Effector memory CD4-positive, alpha-beta T cell (primary cell): ENCODE measurements at regions not wholly inside any gene's neighbourhood (a gene's known extent, or its start where the extent isn't known, plus 50 kb on each side); places are given as distances from the start of the nearest gene placed in this dataset.

Source experiments
- DNase-seq, 3 donors: peaks; one replicate each; pipeline ENCODE4 v3.0.0-alpha.2; 2020
- H3K27ac ChIP-seq: 2 replicates; pipeline ENCODE4 v1.7.0; 2013; ENCODE audit warnings: mild to moderate bottlenecking, low read length, moderate library complexity; ENCODE audit not compliant: insufficient read depth, poor library complexity, severe bottlenecking
- H3K27me3 ChIP-seq: replicated peaks from 2 replicates; pipeline ENCODE4 v1.7.0; 2013; ENCODE audit warnings: mild to moderate bottlenecking, low read length; ENCODE audit not compliant: insufficient read depth, control insufficient read depth, poor library complexity, severe bottlenecking
- H3K36me3 ChIP-seq: 2 replicates; pipeline ENCODE4 v1.7.0; 2013; ENCODE audit warnings: mild to moderate bottlenecking, low read length, moderate library complexity; ENCODE audit not compliant: control insufficient read depth, insufficient read depth
- H3K4me1 ChIP-seq: 2 replicates; pipeline ENCODE4 v1.7.0; 2013; ENCODE audit warnings: low read length, mild to moderate bottlenecking; ENCODE audit not compliant: control insufficient read depth, insufficient read depth, poor library complexity, severe bottlenecking
- H3K4me3 ChIP-seq: 2 replicates; pipeline ENCODE4 v1.7.0; 2013; ENCODE audit warnings: low read length, low read depth, mild to moderate bottlenecking; ENCODE audit not compliant: insufficient read depth, poor library complexity, severe bottlenecking
- H3K9me3 ChIP-seq: 2 replicates; pipeline ENCODE4 v1.7.0; 2013; ENCODE audit warnings: mild to moderate bottlenecking, low read length, moderate library complexity; ENCODE audit not compliant: control insufficient read depth

DNA sequence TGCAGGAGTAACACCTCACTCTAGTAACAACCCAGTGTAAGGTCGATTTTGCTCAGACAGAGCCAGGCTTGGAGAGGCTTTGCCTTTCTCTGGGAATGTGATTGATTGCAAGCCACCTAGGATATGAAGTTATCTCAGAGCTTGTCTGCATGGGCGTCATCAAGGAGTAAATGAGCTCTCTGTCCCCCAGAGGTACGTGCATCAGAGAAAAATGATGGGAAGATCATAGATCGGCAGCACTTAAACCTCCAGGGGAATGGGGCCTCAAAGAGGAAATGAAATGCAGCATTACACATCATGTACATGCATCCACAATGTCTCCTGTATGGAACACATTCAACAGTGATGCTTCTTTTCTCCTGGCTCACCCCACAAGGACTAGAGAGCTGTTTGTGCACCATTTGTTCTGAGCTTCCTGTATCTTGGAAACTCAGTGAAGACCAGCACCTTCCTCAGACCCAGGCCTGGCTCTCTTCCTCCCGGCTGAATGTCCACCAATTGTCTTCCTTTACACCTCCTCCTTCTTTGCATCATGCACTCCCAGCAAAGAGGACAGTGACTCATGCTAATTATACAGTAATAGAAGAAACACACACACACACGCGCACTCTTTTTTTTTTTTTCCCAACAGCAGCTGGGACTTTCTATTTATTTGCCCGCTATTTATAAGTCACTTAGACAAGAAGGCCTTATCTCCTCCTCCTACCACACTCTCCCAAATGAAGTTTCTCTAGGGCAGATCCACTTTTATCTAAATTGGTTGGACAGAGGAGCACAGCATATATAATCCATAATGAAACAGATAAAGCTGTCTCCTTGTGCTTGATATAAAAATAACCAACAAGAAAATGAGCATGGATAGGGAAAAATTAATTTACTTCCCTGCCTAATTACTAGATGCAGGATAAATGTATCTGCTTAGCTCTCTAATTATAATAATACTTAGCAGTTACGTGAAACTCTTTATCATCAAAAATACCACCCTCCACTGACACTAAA is 990.7 kb downstream of the CCSER2 start:
- no peaks in the 10 kb centered on the region for H3K27me3 ChIP-seq
- H3K4me3 ChIP-seq = no peak overlapping the region
- H3K4me1 ChIP-seq = no peaks in the 10 kb centered on the region
- no peak for DNase-seq
- H3K9me3 ChIP-seq = no peaks in the 10 kb centered on the region
- H3K27ac ChIP-seq = no peak overlapping the region
- H3K36me3 ChIP-seq = no peaks in the 10 kb centered on the region

DNA sequence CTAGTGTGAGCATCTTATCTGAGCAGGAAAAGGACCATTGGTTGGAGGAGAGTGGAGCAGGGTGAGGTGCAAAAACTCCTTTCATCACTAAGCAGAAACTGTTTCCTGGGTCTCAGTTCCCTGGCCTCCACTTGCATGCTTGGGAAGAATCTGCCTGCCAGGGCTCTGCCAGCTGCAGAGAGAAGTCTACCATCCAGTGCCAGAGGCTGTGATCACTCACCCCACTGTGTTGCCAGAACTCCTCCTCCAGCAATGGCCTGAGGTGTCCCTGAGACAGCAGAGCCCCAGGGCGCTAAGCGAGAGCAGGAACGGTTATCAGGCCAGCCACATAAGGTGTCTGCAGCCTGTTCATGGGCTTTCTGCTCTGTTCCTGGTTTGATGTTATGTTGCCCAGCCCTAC is 991.4 kb downstream of the CCSER2 start:
- Histone ChIP-seq H3K9me3 (no peaks in the 10 kb centered on the region), H3K27me3 (no peaks in the 10 kb centered on the region)

DNA sequence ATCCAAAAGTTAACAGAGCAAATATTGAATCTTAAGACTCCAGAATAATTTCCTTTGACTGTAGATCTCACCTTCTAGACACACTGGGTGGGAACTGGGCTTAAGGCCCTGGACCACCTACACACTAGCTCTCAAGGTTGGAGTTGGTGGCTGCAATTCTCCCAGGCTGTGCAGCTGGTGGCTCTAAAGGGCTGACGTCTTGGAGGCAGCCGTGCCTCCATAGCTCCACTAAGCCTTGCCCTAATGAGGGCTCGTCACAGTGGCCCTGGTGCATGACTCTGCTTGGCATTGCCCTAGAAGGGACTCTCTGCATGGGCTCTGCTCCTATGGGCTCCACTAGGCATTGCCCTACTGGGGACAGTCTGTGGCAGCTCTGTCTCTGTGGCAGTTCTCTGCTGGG is 1005.2 kb downstream of the CCSER2 start:
- Histone ChIP-seq H3K36me3 (no peaks in the 10 kb centered on the region), H3K4me1 (no peaks in the 10 kb centered on the region), H3K4me3 (no peak overlapping the region), H3K9me3 (no peaks in the 10 kb centered on the region), H3K27me3 (no peaks in the 10 kb centered on the region), H3K27ac (no peak overlapping the region)
- no peak for DNase-seq

More for the DNA sequence above, 991.4 kb downstream of the CCSER2 start:
- H3K4me3 ChIP-seq = no peak overlapping the region
- no peaks in the 10 kb centered on the region for H3K36me3 ChIP-seq
- H3K27ac ChIP-seq = no peak overlapping the region
- no peaks in the 10 kb centered on the region for H3K4me1 ChIP-seq
- DNase-seq = no peak

DNA sequence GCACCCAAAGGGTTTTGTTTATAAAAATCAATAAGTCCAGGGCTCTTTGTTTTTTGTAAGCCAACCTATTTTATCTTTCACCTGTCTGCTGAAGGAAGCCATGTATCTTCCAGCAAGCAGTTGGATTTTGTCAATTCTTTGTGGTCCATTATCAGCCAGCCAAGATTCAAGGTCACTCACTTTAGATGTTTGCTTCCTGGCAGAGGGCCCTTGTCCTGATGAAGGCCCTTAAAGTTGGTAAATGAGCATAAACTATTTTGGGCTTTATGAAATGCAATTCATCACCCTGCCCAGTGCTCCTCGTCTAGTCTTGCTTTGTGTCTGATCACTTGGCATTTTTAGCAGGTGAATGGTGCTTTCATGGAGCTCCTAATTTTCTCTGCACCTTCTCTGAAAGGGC is 1004.2 kb downstream of the GRID1 start:
- no peak for DNase-seq
- Histone ChIP-seq H3K36me3 (no peaks in the 10 kb centered on the region), H3K9me3 (no peaks in the 10 kb centered on the region), H3K4me3 (no peak overlapping the region), H3K27me3 (no peaks in the 10 kb centered on the region), H3K4me1 (no peaks in the 10 kb centered on the region), H3K27ac (no peak overlapping the region)

DNA sequence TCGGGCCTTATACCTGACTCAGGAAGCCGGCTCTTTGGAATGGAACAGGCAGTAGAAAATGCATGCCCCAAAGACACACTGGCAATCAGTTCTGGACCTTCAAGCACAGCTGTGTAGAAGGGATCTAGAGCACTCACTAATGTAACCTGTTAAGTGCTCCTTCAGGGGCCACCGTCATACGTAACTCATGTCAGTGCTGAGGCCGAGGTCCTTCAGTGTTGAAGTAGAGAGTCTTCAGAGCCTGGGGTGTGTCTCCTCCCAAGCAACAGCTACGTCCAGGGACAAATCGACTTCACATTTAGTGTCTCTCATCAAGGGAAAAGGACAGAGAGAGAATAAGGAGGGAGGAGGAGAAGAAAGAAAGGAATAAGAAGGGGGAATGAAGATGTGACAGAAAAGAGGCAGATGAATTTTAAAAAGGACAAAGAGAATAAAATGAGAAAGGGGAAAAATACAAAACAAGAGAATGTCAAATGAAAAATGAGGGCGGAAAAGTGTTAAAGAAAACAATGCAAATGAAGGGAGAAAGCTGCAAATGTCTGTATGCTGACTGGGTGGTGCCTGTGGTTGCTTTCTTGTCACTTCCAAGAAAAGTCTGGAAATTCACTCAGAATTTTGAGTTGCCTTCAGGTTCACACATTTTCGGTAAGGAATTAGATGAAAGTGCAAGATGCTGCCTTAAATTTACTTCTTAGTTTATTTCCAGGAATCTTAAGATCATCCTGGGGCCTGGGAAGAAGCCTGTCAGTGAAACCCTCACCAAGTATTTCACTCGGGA is 989.4 kb downstream of the GRID1 start:
- no peak for DNase-seq
- no peaks in the 10 kb centered on the region for H3K27me3 ChIP-seq

DNA sequence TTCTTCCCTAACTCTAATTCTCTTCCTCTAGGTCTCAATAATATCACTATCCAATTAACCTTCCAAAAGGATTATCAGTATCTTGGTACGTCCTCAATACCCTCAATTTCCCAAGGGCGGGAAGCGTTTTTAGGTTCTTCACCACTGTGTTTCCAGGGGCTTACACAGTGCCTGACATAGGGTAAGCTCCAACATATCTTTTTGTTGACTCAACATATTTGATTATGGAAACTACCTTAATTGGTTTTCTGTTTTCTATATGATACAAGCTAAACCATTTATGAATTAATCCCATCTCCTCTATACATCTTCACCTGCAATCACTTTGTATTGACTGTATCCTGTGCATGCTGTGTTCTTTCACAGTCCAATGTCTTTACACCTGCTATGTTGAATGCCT is 987.3 kb downstream of the GRID1 start:
- H3K4me1 ChIP-seq = no peaks in the 10 kb centered on the region
- no peaks in the 10 kb centered on the region for H3K27me3 ChIP-seq
- DNase-seq = no peak
- H3K9me3 ChIP-seq = no peaks in the 10 kb centered on the region
- H3K27ac ChIP-seq = no peak overlapping the region
- no peaks in the 10 kb centered on the region for H3K36me3 ChIP-seq
- H3K4me3 ChIP-seq = no peak overlapping the region

More for the DNA sequence above, 989.4 kb downstream of the GRID1 start:
- H3K4me3 ChIP-seq = no peak overlapping the region
- no peak overlapping the region for H3K27ac ChIP-seq
- no peaks in the 10 kb centered on the region for H3K4me1 ChIP-seq
- H3K9me3 ChIP-seq = no peaks in the 10 kb centered on the region
- H3K36me3 ChIP-seq = no peaks in the 10 kb centered on the region

DNA sequence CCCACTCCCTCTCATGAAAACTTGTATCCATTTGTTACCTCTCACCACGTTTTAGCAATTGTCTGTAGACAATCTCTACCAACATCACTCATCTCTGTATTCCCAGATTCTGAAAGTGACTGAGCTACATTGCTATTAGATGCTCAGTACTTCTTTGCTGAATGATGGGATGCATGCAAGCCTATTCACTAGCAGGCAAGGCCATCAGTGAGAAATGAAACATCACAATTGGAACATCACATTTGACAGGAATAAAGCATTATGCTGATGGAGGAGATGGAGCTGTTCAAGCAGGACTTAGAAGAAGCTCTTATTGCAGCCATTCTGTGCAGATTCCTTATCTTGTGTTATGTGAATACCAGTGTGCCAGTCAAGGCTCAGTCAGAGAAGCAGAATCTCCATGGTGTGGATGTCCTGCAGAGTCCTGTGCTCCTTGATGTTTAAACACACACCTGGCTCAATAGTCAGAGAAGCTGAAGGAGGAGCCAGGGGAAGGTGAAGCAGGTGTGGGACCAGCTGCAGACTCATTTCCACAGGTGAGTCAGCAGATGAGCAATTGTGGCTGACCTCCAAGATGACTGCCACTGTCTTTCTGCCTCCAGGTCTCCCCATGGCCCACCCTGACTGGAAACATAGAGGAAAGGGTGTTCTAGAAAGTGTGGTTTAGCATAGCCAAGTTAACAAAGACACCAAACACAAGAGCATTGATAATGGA is 965.5 kb downstream of the GRID1 start:
- no peaks in the 10 kb centered on the region for H3K36me3 ChIP-seq
- no peaks in the 10 kb centered on the region for H3K4me1 ChIP-seq
- H3K27me3 ChIP-seq = no peaks in the 10 kb centered on the region
- no peaks in the 10 kb centered on the region for H3K9me3 ChIP-seq
- no peak for DNase-seq
- H3K4me3 ChIP-seq = no peak overlapping the region
- H3K27ac ChIP-seq = no peak overlapping the region

DNA sequence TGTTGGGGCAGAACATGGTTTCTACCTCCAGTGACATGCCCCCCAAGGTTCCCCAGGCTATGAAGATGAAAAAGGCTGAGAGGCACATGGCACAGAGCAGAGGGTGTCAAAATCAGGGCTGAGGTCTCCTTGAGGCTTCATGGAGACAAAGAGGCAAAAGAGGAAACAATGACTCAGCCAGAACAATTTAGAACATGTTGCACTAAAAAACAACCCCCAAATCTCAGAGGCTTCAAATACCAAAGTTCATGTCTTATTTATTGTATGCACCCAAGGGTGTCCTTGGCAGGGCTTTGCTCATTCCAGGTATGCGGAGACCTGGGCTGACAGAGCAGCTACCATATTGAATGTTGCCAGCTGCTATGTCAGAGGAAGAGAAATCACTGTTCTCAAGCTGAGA is 964.1 kb downstream of the GRID1 start:
- H3K27me3 ChIP-seq = no peaks in the 10 kb centered on the region
- H3K36me3 ChIP-seq = no peaks in the 10 kb centered on the region
- H3K4me1 ChIP-seq = no peaks in the 10 kb centered on the region
- no peak overlapping the region for H3K4me3 ChIP-seq
- no peaks in the 10 kb centered on the region for H3K9me3 ChIP-seq
- H3K27ac ChIP-seq = no peak overlapping the region
- no peak for DNase-seq

DNA sequence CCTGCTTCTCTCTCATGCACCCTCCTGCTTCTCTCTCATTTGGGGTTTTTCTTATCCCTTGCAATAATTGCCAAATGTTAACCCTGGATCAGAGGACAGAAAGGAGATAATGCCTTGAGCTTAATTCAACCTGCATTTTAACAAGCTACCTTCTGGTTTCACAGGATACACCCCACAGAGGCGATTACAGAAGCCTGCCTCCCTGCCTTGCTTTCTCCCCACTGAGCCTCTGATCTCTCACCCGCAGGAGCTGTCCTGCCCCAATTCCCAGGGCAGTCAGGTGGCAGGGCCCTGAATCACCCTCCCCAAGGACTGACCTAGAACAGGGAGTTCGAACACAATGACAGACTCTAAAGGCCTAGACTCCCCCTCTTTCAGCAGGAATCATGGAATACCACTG is 959.5 kb downstream of the GRID1 start:
- no peak for DNase-seq
- H3K9me3 ChIP-seq = no peaks in the 10 kb centered on the region
- no peaks in the 10 kb centered on the region for H3K27me3 ChIP-seq
- H3K4me3 ChIP-seq = no peak overlapping the region
- H3K4me1 ChIP-seq = no peaks in the 10 kb centered on the region
- no peaks in the 10 kb centered on the region for H3K36me3 ChIP-seq
- H3K27ac ChIP-seq = no peak overlapping the region
